ENCODE measurements at regions not wholly inside any gene's neighbourhood (a gene's known extent, or its start where the extent isn't known, plus 50 kb on each side); places are given as distances from the start of the nearest gene placed in this dataset.

DNA sequence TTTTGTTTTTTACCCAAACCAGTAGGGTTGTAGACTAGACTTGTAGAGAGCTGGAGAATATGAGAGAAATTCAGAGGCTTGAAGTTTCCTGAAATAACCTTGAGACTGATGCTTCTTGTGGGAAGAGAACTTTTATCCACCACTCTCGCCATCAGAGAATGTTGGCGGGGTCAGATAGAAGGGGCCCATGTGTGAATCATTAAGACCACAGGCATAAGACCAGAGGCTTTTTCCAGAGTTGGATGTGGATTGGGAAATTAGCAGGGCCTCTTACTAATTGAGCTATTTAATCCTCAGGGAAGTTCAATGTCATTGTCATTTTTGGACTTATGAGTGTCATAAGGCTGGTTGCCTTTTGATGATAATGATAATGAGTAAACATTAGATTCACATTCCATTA, 246.9 kb upstream of the THRB start:
- TF ChIP-seq, protein P1, sequence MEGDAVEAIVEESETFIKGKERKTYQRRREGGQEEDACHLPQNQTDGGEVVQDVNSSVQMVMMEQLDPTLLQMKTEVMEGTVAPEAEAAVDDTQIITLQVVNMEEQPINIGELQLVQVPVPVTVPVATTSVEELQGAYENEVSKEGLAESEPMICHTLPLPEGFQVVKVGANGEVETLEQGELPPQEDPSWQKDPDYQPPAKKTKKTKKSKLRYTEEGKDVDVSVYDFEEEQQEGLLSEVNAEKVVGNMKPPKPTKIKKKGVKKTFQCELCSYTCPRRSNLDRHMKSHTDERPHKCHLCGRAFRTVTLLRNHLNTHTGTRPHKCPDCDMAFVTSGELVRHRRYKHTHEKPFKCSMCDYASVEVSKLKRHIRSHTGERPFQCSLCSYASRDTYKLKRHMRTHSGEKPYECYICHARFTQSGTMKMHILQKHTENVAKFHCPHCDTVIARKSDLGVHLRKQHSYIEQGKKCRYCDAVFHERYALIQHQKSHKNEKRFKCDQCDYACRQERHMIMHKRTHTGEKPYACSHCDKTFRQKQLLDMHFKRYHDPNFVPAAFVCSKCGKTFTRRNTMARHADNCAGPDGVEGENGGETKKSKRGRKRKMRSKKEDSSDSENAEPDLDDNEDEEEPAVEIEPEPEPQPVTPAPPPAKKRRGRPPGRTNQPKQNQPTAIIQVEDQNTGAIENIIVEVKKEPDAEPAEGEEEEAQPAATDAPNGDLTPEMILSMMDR (IDR thresholded peaks at IDR 0.05; ENCODE audit: low read depth, low read length) = no peak
- TF ChIP-seq POLR2A (IDR thresholded peaks at IDR 0.05; ENCODE audit: extremely low read depth, insufficient read length) = no peak

All from NB4 (cell line).